Body of pancreas (tissue), 4 donors: ENCODE measurements at regions not wholly inside any gene's neighbourhood (a gene's known extent, or its start where the extent isn't known, plus 50 kb on each side); places are given as distances from the start of the nearest gene placed in this dataset.
A peak's percentile ranks its signal among the peaks of the same experiment; 100 is the strongest.

Experiments used
- ATAC-seq: fragments of 150-250 bp; one replicate; pipeline ENCODE4 v1.9.1; 2016
- DNase-seq, 4 donors: peaks; one replicate each; pipeline ENCODE4 v3.0.0-alpha.2; 2019
- H3K27ac ChIP-seq, 4 donors: fragments of 200-600 bp; sonication (generic); 1 replicate in 3 of 4; 2 replicates in 1 of 4; pipeline versions ENCODE4 v1.5.1 to v1.6.1; 2016 to 2019; ENCODE audit warnings: mild to moderate bottlenecking in 1 of 4, mixed read lengths in 1 of 4, moderate library complexity in 1 of 4
- H3K27me3 ChIP-seq, 2 donors: fragments of 200-600 bp; sonication (generic); one replicate each; pipeline ENCODE4 v1.6.0; 2016; ENCODE audit warnings: mild to moderate bottlenecking in 1 of 2
- H3K36me3 ChIP-seq, 2 donors: fragments of 200-600 bp; sonication (generic); replicated peaks in 1 of 2; 2 replicates each; pipeline ENCODE4 v1.5.1; 2016; ENCODE audit warnings: low read depth in 2 of 2; ENCODE audit not compliant: insufficient read depth in 1 of 2
- H3K4me1 ChIP-seq: fragments of 200-600 bp; sonication (generic); one replicate; pipeline ENCODE4 v1.6.0; 2016
- H3K4me3 ChIP-seq, 2 donors: fragments of 200-600 bp; sonication (generic); 1 replicate in 1 of 2; 2 replicates in 1 of 2; pipeline ENCODE4 v1.5.1; 2016 to 2019
- H3K9me3 ChIP-seq, 3 donors: fragments of 200-600 bp; sonication (generic); 1 replicate in 2 of 3; 2 replicates in 1 of 3; pipeline ENCODE4 v1.5.1; 2016
- CTCF ChIP-seq, 7 experiments: fragments of 450-650 bp in 4 of 7; fragments of 200-600 bp in 3 of 7; sonication (generic) in 3 of 7; IDR thresholded peaks; one replicate each; pipeline ENCODE4 v1.5.1; 2016 to 2019; ENCODE audit warnings: antibody characterized with exemption in 7 of 7
- POLR2A ChIP-seq, 3 donors: fragments of 450-650 bp; IDR thresholded peaks; one replicate each; pipeline ENCODE4 v1.6.1; 2016; ENCODE audit warnings: antibody characterized with exemption in 3 of 3, mild to moderate bottlenecking in 2 of 3
- WGBS, 2 donors: methylation state at CpG; one replicate each; pipeline ENCODE4 v1.1.5; 2017; 5-methylcytosine and 5-hydroxymethylcytosine counted together
- intact Hi-C: fragments of 100-400 bp; cut with DNase I; formaldehyde crosslinking; loops from one replicate; pipeline ENCODE4 v1.15.1; 2023

DNA sequence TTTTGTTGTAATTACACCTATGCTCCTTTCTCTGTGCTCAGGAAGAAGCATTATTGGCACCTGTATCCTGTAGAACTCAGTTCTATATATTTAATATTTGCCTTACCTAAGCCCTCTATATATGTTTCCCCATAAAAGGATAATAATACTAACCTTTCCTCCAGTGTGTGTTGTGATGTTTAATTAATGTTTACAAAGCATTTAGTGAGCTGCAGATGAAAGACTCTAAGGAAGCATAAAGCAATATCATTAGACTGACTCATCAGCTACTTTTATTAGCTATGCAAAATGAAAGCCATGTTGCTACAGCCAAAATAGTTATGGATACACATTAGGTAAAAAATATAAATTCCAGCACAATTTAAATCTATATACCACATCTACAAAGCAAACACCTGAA, 93.6 kb upstream of the PTPN13 start:
- Histone ChIP-seq H3K27me3 (no peaks in the 10 kb centered on the region), H3K36me3 (no peaks in the 10 kb centered on the region), H3K4me3 (no peak overlapping the region), H3K27ac (no peak overlapping the region), H3K4me1 (peaks cover 14% of the 10 kb centered on the region), H3K9me3 (no peaks in the 10 kb centered on the region)
- DNase-seq: no peak
- no peak for ATAC-seq
- intact Hi-C loops: no loop called here
- TF ChIP-seq POLR2A (IDR thresholded peaks at IDR 0.05) (no peak), CTCF (IDR thresholded peaks at IDR 0.05) (no peak)

DNA sequence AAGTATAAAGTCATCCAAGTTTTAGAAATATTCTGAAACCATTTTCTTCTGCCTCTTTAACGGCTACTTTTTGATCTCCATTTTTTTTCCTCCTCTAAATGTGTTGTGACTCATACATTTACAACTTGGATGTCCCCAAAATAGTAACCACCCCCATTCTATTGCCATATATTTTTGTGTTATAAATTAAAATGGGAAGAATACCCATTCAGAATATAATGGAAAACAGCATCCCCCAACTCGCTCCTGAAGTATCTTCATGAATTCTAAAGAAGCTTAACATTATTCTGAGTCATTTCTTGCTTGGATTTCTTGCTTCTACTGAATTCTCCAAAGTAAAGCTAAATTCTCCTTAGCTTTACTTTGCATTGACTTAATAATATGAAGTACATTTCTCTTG, 92.0 kb upstream of the PTPN13 start:
- intact Hi-C loops: no loop called here

GRCh38 chr4:86506591-86506990, 87.5 kb upstream of the PTPN13 start:
- no peak for ATAC-seq
- Histone ChIP-seq H3K4me3 (no peak overlapping the region), H3K36me3 (no peaks in the 10 kb centered on the region), H3K9me3 (no peaks in the 10 kb centered on the region), H3K27me3 (no peaks in the 10 kb centered on the region), H3K27ac (no peak overlapping the region), H3K4me1 (peaks cover 5% of the 10 kb centered on the region)
- TF ChIP-seq CTCF (IDR thresholded peaks at IDR 0.05): no peak
- TF ChIP-seq POLR2A (IDR thresholded peaks at IDR 0.05): no peak
- 21 to 24% methylated on average over 1 of the region's 1 CpG for WGBS, 2 donors
- intact Hi-C loops: no loop called here
- no peak for DNase-seq

More for the DNA sequence above, 92.0 kb upstream of the PTPN13 start:
- H3K27ac ChIP-seq: no peak overlapping the region
- TF ChIP-seq POLR2A (IDR thresholded peaks at IDR 0.05) (no peak), CTCF (IDR thresholded peaks at IDR 0.05) (no peak)
- H3K4me1 ChIP-seq: peaks cover 12% of the 10 kb centered on the region
- WGBS, 2 donors: 80 to 84% methylated on average over 2 of the region's 2 CpGs
- H3K27me3 ChIP-seq: no peaks in the 10 kb centered on the region
- ATAC-seq: no peak
- H3K36me3 ChIP-seq: no peaks in the 10 kb centered on the region
- DNase-seq: no peak
- H3K9me3 ChIP-seq: no peaks in the 10 kb centered on the region
- no peak overlapping the region for H3K4me3 ChIP-seq

DNA sequence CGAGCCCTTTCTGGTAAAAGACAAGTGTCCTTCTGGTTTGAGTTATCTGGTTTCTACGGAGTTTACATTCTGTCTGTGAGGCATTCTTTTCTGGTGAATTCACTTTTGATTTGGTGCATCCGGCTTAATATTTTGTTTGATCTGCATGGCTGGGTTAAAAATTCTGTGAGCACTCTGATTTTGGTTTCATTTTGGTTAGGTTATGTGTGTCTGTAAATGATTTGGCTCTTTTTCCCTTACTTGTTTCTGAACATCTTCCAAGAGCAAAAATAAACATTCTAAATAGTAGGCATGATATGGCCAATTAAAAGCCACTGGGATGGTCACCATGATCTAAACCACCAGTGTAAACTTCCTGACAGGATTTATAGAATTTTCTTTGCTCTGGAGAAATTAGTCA, 85.7 kb upstream of the PTPN13 start:
- no peaks in the 10 kb centered on the region for H3K27me3 ChIP-seq
- no peak for ATAC-seq
- H3K4me1 ChIP-seq: peaks cover 5% of the 10 kb centered on the region
- H3K9me3 ChIP-seq: no peaks in the 10 kb centered on the region
- H3K27ac ChIP-seq: peak overlapping the region in 1 of 4 donors; percentile 37
- no peak for DNase-seq
- no peak overlapping the region for H3K4me3 ChIP-seq
- no peaks in the 10 kb centered on the region for H3K36me3 ChIP-seq
- TF ChIP-seq POLR2A (IDR thresholded peaks at IDR 0.05) (no peak), CTCF (IDR thresholded peaks at IDR 0.05) (no peak)
- intact Hi-C loops: no loop called here
- 36 to 47% methylated on average over 3 of the region's 3 CpGs for WGBS, 2 donors

- intact Hi-C loops: no loop called here
- DNase-seq: no peak
- H3K36me3 ChIP-seq: no peaks in the 10 kb centered on the region
- WGBS, 2 donors: 85 to 92% methylated on average over 2 of the region's 2 CpGs
- no peak for ATAC-seq
- H3K4me1 ChIP-seq: peaks cover 5% of the 10 kb centered on the region
- H3K9me3 ChIP-seq: no peaks in the 10 kb centered on the region
- no peak for TF ChIP-seq POLR2A (IDR thresholded peaks at IDR 0.05)
- no peak for TF ChIP-seq CTCF (IDR thresholded peaks at IDR 0.05)
- no peak overlapping the region for H3K27ac ChIP-seq
- no peaks in the 10 kb centered on the region for H3K27me3 ChIP-seq
- no peak overlapping the region for H3K4me3 ChIP-seq
Observed at GRCh38 chr4:86511590-86511989, 82.5 kb upstream of the PTPN13 start.
